Mesenchymal stem cell (in vitro differentiated cells and primary cell): ENCODE measurements at regions not wholly inside any gene's neighbourhood (a gene's known extent, or its start where the extent isn't known, plus 50 kb on each side); places are given as distances from the start of the nearest gene placed in this dataset.

ENCODE experiments used
- DNase-seq: peaks from one replicate; pipeline ENCODE4 v3.0.0-alpha.2; 2013
- H2AFZ ChIP-seq: one replicate; pipeline ENCODE4 v1.6.1; 2013; ENCODE audit warnings: low read depth, mild to moderate bottlenecking, control low read depth, inconsistent platforms, low read length, moderate library complexity
- H2AK5ac ChIP-seq: 2 replicates; pipeline ENCODE4 v1.6.1; 2013; ENCODE audit warnings: low read length, moderate library complexity, mild to moderate bottlenecking, inconsistent platforms; ENCODE audit not compliant: severe bottlenecking
- H2BK120ac ChIP-seq: one replicate; pipeline ENCODE4 v1.6.1; 2013; ENCODE audit warnings: low read depth, mild to moderate bottlenecking, inconsistent platforms, low read length, moderate library complexity
- H2BK12ac ChIP-seq, 2 experiments: one replicate each; pipeline ENCODE4 v1.6.1; 2013; ENCODE audit warnings: inconsistent platforms in 2 of 2, low read length in 2 of 2, mild to moderate bottlenecking in 2 of 2, moderate library complexity in 2 of 2, control low read depth in 1 of 2
- H2BK15ac ChIP-seq: one replicate; pipeline ENCODE4 v1.6.1; 2013; ENCODE audit warnings: mild to moderate bottlenecking, low read depth, inconsistent platforms; ENCODE audit not compliant: poor library complexity, severe bottlenecking
- H2BK5ac ChIP-seq: 2 replicates; pipeline ENCODE4 v1.6.1; 2013; ENCODE audit warnings: low read depth, mild to moderate bottlenecking, low read length, control low read depth, inconsistent platforms; ENCODE audit not compliant: poor library complexity, severe bottlenecking
- H3K14ac ChIP-seq, 2 experiments: one replicate each; pipeline ENCODE4 v1.6.1; 2013; ENCODE audit warnings: inconsistent platforms in 2 of 2, low read length in 2 of 2, control low read depth in 1 of 2, mild to moderate bottlenecking in 1 of 2, moderate library complexity in 1 of 2
- H3K18ac ChIP-seq, 2 experiments: one replicate each; pipeline ENCODE4 v1.6.1; 2013; ENCODE audit warnings: inconsistent platforms in 2 of 2, low read length in 2 of 2, control low read depth in 1 of 2, low read depth in 1 of 2, mild to moderate bottlenecking in 1 of 2
- H3K23ac ChIP-seq, 2 experiments: one replicate each; pipeline ENCODE4 v1.6.1; 2013; ENCODE audit warnings: inconsistent platforms in 2 of 2, low read length in 2 of 2, mild to moderate bottlenecking in 2 of 2, moderate library complexity in 2 of 2, control low read depth in 1 of 2
- H3K27ac ChIP-seq: 2 replicates; pipeline ENCODE4 v1.5.1; 2013; ENCODE audit warnings: mild to moderate bottlenecking, moderate library complexity, low read length, control low read depth, inconsistent platforms; ENCODE audit not compliant: poor library complexity, severe bottlenecking
- H3K27me3 ChIP-seq, 2 experiments: 2 replicates each; pipeline versions ENCODE4 v1.6.1 to v1.7.0; 2013; ENCODE audit warnings: low read length in 2 of 2, mild to moderate bottlenecking in 2 of 2, moderate library complexity in 2 of 2, control low read depth in 1 of 2, inconsistent platforms in 1 of 2; ENCODE audit not compliant: control insufficient read depth in 1 of 2, insufficient read depth in 1 of 2
- H3K36me3 ChIP-seq, 2 experiments: 2 replicates each; pipeline versions ENCODE4 v1.6.1 to v1.7.0; 2013; ENCODE audit warnings: low read length in 2 of 2, control low read depth in 1 of 2, inconsistent platforms in 1 of 2, low read depth in 1 of 2, mild to moderate bottlenecking in 1 of 2; ENCODE audit not compliant: insufficient read depth in 2 of 2, control insufficient read depth in 1 of 2
- H3K4ac ChIP-seq, 2 experiments: one replicate each; pipeline ENCODE4 v1.6.1; 2013; ENCODE audit warnings: inconsistent platforms in 2 of 2, low read length in 2 of 2, mild to moderate bottlenecking in 2 of 2, moderate library complexity in 2 of 2, control low read depth in 1 of 2, low read depth in 1 of 2
- H3K4me1 ChIP-seq: 2 replicates; pipeline ENCODE4 v1.6.1; 2013; ENCODE audit warnings: low read depth, low read length, control low read depth; ENCODE audit not compliant: control insufficient read depth, insufficient read depth
- H3K4me2 ChIP-seq: 2 replicates; pipeline ENCODE4 v1.6.1; 2013; ENCODE audit warnings: low read length, mild to moderate bottlenecking, inconsistent platforms; ENCODE audit not compliant: poor library complexity, severe bottlenecking
- H3K4me3 ChIP-seq, 2 experiments: 2 replicates each; pipeline versions ENCODE4 v1.5.1 to v1.7.0; 2013; ENCODE audit warnings: low read length in 2 of 2, mild to moderate bottlenecking in 2 of 2, control low read depth in 1 of 2, low read depth in 1 of 2; ENCODE audit not compliant: insufficient read depth in 1 of 2
- H3K79me1 ChIP-seq: replicated peaks from 2 replicates; pipeline ENCODE4 v1.6.1; 2013; ENCODE audit warnings: mild to moderate bottlenecking, control low read depth, low read length, inconsistent platforms; ENCODE audit not compliant: poor library complexity, severe bottlenecking
- H3K9ac ChIP-seq: 2 replicates; pipeline ENCODE4 v1.7.0; 2013; ENCODE audit warnings: mild to moderate bottlenecking, low read length, moderate library complexity
- H3K9me3 ChIP-seq: 2 replicates; pipeline ENCODE4 v1.7.0; 2013; ENCODE audit warnings: mild to moderate bottlenecking, low read length; ENCODE audit not compliant: control insufficient read depth
- H4K8ac ChIP-seq: one replicate; pipeline ENCODE4 v1.6.1; 2013; ENCODE audit warnings: inconsistent platforms, mild to moderate bottlenecking, low read length, moderate library complexity
- H4K91ac ChIP-seq: one replicate; pipeline ENCODE4 v1.6.1; 2013; ENCODE audit warnings: mild to moderate bottlenecking, low read length, inconsistent platforms
- WGBS: methylation state at CpG from one replicate; pipeline ENCODE4 v1.1.7; 2013; ENCODE audit warnings: mixed read lengths; 5-methylcytosine and 5-hydroxymethylcytosine counted together

DNA sequence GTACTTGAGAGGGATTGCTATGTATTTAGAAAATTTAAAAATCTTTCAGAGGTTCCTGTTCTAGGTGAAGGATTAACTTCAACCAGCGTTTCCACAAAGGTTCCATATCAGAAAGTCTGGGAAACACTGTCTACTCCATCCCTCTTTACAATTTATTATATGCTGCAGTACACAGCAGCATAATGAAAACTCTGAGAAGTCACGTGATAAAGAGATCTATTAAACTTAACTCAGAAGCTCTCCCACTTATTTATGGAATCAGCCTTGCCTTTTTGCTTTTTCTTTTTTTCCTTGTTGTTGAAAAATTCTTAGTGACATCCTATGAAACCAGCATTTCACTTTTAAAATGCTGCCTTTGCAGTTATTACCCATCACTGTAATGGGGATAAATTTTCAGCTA is 186.2 kb downstream of the ACER2 start:
- H3K9ac ChIP-seq, result no peak overlapping the region
- H2BK15ac ChIP-seq, result no peak overlapping the region
- H4K91ac ChIP-seq, result no peak overlapping the region
- H4K8ac ChIP-seq, result no peak overlapping the region
- H3K18ac ChIP-seq, result no peak overlapping the region
- no peak overlapping the region for H2AFZ ChIP-seq
- no peak overlapping the region for H2BK12ac ChIP-seq
- peaks cover 0 to 21% of the 10 kb centered on the region in 2 experiments for H3K27me3 ChIP-seq
- no peak overlapping the region for H3K4me2 ChIP-seq
- no peak overlapping the region for H3K23ac ChIP-seq
- no peaks in the 10 kb centered on the region for H3K79me1 ChIP-seq
- 63% methylated on average over 2 of the region's 2 CpGs for WGBS
- no peaks in the 10 kb centered on the region for H3K36me3 ChIP-seq
- H3K4me1 ChIP-seq, result no peaks in the 10 kb centered on the region
- no peak for DNase-seq
- no peak overlapping the region for H2BK5ac ChIP-seq
- H3K14ac ChIP-seq, result no peak overlapping the region
- no peak overlapping the region for H2BK120ac ChIP-seq
- no peak overlapping the region for H3K4me3 ChIP-seq
- H3K27ac ChIP-seq, result no peak overlapping the region
- H3K4ac ChIP-seq, result no peak overlapping the region
- H3K9me3 ChIP-seq, result no peaks in the 10 kb centered on the region
- H2AK5ac ChIP-seq, result no peak overlapping the region

DNA sequence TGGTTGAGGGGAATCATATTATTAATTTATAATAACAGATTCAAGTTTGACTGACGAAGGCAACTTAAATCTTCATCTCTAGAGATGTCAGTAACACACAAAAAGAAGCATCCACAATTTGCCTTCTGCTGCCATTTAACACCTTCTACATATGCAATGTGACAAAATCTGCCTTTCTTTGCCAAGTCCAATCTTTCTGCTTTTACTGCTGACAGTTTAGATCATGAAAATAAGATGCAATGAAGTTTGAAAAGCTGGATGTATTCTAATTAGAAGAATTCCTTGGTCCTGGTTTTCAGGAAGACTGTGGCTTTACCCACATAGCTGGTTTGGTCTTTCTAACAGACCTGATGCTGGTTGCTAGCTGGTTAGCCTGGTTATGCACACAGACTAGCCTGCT is 178.9 kb downstream of the ACER2 start:
- H2BK120ac ChIP-seq, result no peak overlapping the region
- H3K36me3 ChIP-seq, result no peaks in the 10 kb centered on the region
- H3K27ac ChIP-seq, result no peak overlapping the region
- H3K23ac ChIP-seq, result no peak overlapping the region
- peaks cover 0 to 7% of the 10 kb centered on the region in 2 experiments for H3K27me3 ChIP-seq
- H3K18ac ChIP-seq, result no peak overlapping the region
- DNase-seq, result no peak
- H3K9me3 ChIP-seq, result peaks cover 8% of the 10 kb centered on the region
- no peak overlapping the region for H3K4me2 ChIP-seq
- no peak overlapping the region for H4K8ac ChIP-seq
- 73% methylated on average over 1 of the region's 1 CpG for WGBS
- H3K14ac ChIP-seq, result no peak overlapping the region
- H3K79me1 ChIP-seq, result no peaks in the 10 kb centered on the region
- no peak overlapping the region for H3K4me3 ChIP-seq
- H2AFZ ChIP-seq, result no peak overlapping the region
- no peak overlapping the region for H2AK5ac ChIP-seq
- H3K9ac ChIP-seq, result no peak overlapping the region
- H2BK5ac ChIP-seq, result no peak overlapping the region
- no peaks in the 10 kb centered on the region for H3K4me1 ChIP-seq
- H2BK12ac ChIP-seq, result no peak overlapping the region
- no peak overlapping the region for H4K91ac ChIP-seq
- H2BK15ac ChIP-seq, result no peak overlapping the region
- no peak overlapping the region for H3K4ac ChIP-seq

DNA sequence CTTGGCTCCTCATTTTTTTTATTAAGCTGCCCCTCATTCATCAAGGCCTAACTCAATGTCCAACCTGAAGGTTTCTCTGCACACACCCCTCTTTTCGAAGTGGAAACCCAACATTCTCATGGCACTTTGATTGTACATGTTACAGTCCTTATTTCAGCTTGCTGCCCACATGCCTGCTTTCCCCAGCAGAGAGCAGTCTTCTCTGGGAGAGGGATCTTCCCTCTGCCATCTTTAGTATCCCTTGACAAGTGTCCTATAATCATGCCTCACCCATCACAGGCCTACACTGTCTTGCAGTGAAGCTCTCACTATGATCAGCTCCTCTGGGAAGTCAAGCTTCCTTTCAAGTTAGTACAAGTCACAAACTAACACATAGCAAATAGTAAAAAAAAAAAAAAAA is 175.1 kb downstream of the ACER2 start:
- Histone ChIP-seq H3K36me3 (no peaks in the 10 kb centered on the region), H2BK120ac (no peak overlapping the region), H3K4ac (no peak overlapping the region), H3K27ac (no peak overlapping the region), H3K79me1 (no peaks in the 10 kb centered on the region), H3K23ac (no peak overlapping the region), H3K9ac (no peak overlapping the region), H3K27me3 (peaks cover 16 to 17% of the 10 kb centered on the region in 2 experiments), H2BK15ac (no peak overlapping the region), H3K14ac (no peak overlapping the region), H3K4me3 (no peak overlapping the region), H2BK12ac (no peak overlapping the region), H4K91ac (no peak overlapping the region), H2AFZ (no peak overlapping the region), H4K8ac (no peak overlapping the region), H3K18ac (no peak overlapping the region), H3K4me2 (no peak overlapping the region), H2BK5ac (no peak overlapping the region), H2AK5ac (no peak overlapping the region), H3K9me3 (peaks cover 8% of the 10 kb centered on the region), H3K4me1 (no peaks in the 10 kb centered on the region)
- no peak for DNase-seq
- WGBS, result 66% methylated on average over 1 of the region's 1 CpG

DNA sequence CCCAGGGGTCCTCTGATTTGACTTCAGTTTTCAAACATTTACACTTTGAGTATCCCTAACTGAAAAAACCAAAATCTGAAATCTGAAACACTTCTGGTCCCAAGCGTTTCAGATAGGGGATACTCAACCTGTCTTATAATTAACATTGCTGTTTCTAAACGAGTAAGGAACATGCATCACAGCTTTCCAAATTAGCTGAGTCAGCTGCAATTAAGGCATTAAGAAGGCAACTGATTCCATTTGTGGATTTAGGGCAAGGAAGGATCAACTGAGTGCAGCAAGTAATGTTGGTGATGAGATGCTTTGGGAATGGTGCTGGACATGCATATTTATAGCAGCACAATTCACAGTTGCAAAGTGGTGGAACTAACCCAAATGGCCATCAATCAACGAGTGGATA is 168.6 kb downstream of the ACER2 start:
- no peak overlapping the region for H4K8ac ChIP-seq
- no peak overlapping the region for H3K27ac ChIP-seq
- DNase-seq, result no peak
- no peak overlapping the region for H3K18ac ChIP-seq
- H2BK5ac ChIP-seq, result no peak overlapping the region
- no peaks in the 10 kb centered on the region for H3K9me3 ChIP-seq
- no peak overlapping the region for H3K4ac ChIP-seq
- no peak overlapping the region for H2AFZ ChIP-seq
- 76% methylated on average over 2 of the region's 3 CpGs for WGBS
- no peak overlapping the region for H2AK5ac ChIP-seq
- H3K36me3 ChIP-seq, result no peaks in the 10 kb centered on the region
- no peak overlapping the region for H2BK15ac ChIP-seq
- no peak overlapping the region for H4K91ac ChIP-seq
- no peaks in the 10 kb centered on the region for H3K79me1 ChIP-seq
- H3K4me3 ChIP-seq, result no peak overlapping the region
- H3K4me1 ChIP-seq, result no peaks in the 10 kb centered on the region
- H3K4me2 ChIP-seq, result no peak overlapping the region
- H3K14ac ChIP-seq, result no peak overlapping the region
- no peak overlapping the region for H3K23ac ChIP-seq
- H3K27me3 ChIP-seq, result peaks cover 16 to 30% of the 10 kb centered on the region in 2 experiments
- H2BK12ac ChIP-seq, result no peak overlapping the region
- H3K9ac ChIP-seq, result no peak overlapping the region
- H2BK120ac ChIP-seq, result no peak overlapping the region
